ENCODE measurements at regions not wholly inside any gene's neighbourhood (a gene's known extent, or its start where the extent isn't known, plus 50 kb on each side); places are given as distances from the start of the nearest gene placed in this dataset.

GRCh38 chr5:90056911-90057705, 352.4 kb downstream of the CETN3 start:
- H3K9me3 ChIP-seq, result no peaks in the 10 kb centered on the region
- no peaks in the 10 kb centered on the region for H3K4me1 ChIP-seq
- no peak for ATAC-seq
- no peak for TF ChIP-seq POLR2A (IDR thresholded peaks at IDR 0.05)
- no peak for TF ChIP-seq CTCF (IDR thresholded peaks at IDR 0.05)
- no peaks in the 10 kb centered on the region for H3K36me3 ChIP-seq
- no peak for DNase-seq
- WGBS (ENCODE audit: insufficient coverage, low coverage, low lambda C conversion rate, missing lambda C conversion rate), result 43% methylated on average over 12 of the region's 15 CpGs
- no peak overlapping the region for H3K27ac ChIP-seq
- intact Hi-C loops (cut with DNase I), result no loop called here
- no peak overlapping the region for H3K4me3 ChIP-seq
- H3K27me3 ChIP-seq, result no peaks in the 10 kb centered on the region

GRCh38 chr5:90055831-90056328, 353.7 kb downstream of the CETN3 start:
- H3K9me3 ChIP-seq, result no peaks in the 10 kb centered on the region
- H3K4me1 ChIP-seq, result no peaks in the 10 kb centered on the region
- H3K27ac ChIP-seq, result no peak overlapping the region
- no peak for TF ChIP-seq CTCF (IDR thresholded peaks at IDR 0.05)
- TF ChIP-seq POLR2A (IDR thresholded peaks at IDR 0.05), result no peak
- 48% methylated on average over 9 of the region's 9 CpGs for WGBS (ENCODE audit: insufficient coverage, low coverage, low lambda C conversion rate, missing lambda C conversion rate)
- ATAC-seq (no peak), DNase-seq (no peak)
- no peaks in the 10 kb centered on the region for H3K36me3 ChIP-seq
- intact Hi-C loops (cut with DNase I), result no loop called here
- H3K27me3 ChIP-seq, result no peaks in the 10 kb centered on the region
- H3K4me3 ChIP-seq, result no peak overlapping the region

GRCh38 chr5:90054612-90055011, 354.9 kb downstream of the CETN3 start:
- H3K4me3 ChIP-seq, result no peak overlapping the region
- no peak for TF ChIP-seq POLR2A (IDR thresholded peaks at IDR 0.05)
- TF ChIP-seq CTCF (IDR thresholded peaks at IDR 0.05), result no peak
- no peaks in the 10 kb centered on the region for H3K9me3 ChIP-seq
- no peaks in the 10 kb centered on the region for H3K27me3 ChIP-seq
- 49% methylated on average over 3 of the region's 3 CpGs for WGBS (ENCODE audit: insufficient coverage, low coverage, low lambda C conversion rate, missing lambda C conversion rate)
- intact Hi-C loops (cut with DNase I), result no loop called here
- ATAC-seq (no peak), DNase-seq (no peak)
- H3K36me3 ChIP-seq, result no peaks in the 10 kb centered on the region
- H3K4me1 ChIP-seq, result no peaks in the 10 kb centered on the region
- H3K27ac ChIP-seq, result no peak overlapping the region

- H3K27me3 ChIP-seq, result no peaks in the 10 kb centered on the region
- H3K9me3 ChIP-seq, result no peaks in the 10 kb centered on the region
- intact Hi-C loops (cut with DNase I), result no loop called here
- DNase-seq (no peak), ATAC-seq (no peak)
- H3K36me3 ChIP-seq, result no peaks in the 10 kb centered on the region
- H3K4me1 ChIP-seq, result no peaks in the 10 kb centered on the region
- TF ChIP-seq CTCF (IDR thresholded peaks at IDR 0.05), result no peak
- no peak for TF ChIP-seq POLR2A (IDR thresholded peaks at IDR 0.05)
- H3K27ac ChIP-seq, result no peak overlapping the region
- no peak overlapping the region for H3K4me3 ChIP-seq
- 67% methylated on average over 1 of the region's 1 CpG for WGBS (ENCODE audit: insufficient coverage, low coverage, low lambda C conversion rate, missing lambda C conversion rate)
Observed at GRCh38 chr5:90051756-90052155, 357.8 kb downstream of the CETN3 start.
